Fibroblast of pulmonary artery (primary cell): ENCODE measurements at regions not wholly inside any gene's neighbourhood (a gene's known extent, or its start where the extent isn't known, plus 50 kb on each side); places are given as distances from the start of the nearest gene placed in this dataset.

Source experiments
- DNase-seq: peaks from one replicate; pipeline ENCODE4 v3.0.0-alpha.2; 2010; ENCODE audit warnings: low read depth
- H3K4me3 ChIP-seq: replicated peaks from 2 replicates; pipeline ENCODE4 v1.5.1; 2011; ENCODE audit warnings: low read depth, mild to moderate bottlenecking, control low read depth, low read length, moderate library complexity
- TF ChIP-seq, protein P1 (sequence below): IDR thresholded peaks from 2 replicates; pipeline ENCODE4 v1.5.1; 2011; ENCODE audit warnings: mild to moderate bottlenecking, control low read depth, low read length, inconsistent platforms; ENCODE audit errors: missing control alignments

DNA sequence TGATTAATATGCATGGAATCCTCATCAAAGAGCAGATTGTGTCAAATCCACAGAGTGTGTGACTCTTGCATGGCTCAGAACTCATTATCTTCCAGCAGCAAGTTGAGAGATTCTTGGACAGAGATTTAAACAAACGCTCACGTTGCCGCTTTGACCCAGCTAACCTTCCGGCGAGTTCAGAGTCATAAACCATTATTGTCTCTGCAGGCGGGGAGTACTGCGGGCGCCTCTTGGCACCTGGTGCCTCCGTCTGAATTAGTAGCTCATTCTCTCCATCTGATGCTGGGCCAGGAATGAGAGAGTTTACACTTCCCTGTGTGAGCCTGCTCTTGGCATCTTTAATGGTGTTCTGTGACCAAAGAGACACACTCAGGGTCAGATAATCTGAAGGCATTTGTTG lies 138.6 kb upstream of the WSCD1 start:
- DNase-seq, result no peak
- H3K4me3 ChIP-seq, result no peak overlapping the region
- TF ChIP-seq, protein P1, sequence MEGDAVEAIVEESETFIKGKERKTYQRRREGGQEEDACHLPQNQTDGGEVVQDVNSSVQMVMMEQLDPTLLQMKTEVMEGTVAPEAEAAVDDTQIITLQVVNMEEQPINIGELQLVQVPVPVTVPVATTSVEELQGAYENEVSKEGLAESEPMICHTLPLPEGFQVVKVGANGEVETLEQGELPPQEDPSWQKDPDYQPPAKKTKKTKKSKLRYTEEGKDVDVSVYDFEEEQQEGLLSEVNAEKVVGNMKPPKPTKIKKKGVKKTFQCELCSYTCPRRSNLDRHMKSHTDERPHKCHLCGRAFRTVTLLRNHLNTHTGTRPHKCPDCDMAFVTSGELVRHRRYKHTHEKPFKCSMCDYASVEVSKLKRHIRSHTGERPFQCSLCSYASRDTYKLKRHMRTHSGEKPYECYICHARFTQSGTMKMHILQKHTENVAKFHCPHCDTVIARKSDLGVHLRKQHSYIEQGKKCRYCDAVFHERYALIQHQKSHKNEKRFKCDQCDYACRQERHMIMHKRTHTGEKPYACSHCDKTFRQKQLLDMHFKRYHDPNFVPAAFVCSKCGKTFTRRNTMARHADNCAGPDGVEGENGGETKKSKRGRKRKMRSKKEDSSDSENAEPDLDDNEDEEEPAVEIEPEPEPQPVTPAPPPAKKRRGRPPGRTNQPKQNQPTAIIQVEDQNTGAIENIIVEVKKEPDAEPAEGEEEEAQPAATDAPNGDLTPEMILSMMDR, result no peak

DNA sequence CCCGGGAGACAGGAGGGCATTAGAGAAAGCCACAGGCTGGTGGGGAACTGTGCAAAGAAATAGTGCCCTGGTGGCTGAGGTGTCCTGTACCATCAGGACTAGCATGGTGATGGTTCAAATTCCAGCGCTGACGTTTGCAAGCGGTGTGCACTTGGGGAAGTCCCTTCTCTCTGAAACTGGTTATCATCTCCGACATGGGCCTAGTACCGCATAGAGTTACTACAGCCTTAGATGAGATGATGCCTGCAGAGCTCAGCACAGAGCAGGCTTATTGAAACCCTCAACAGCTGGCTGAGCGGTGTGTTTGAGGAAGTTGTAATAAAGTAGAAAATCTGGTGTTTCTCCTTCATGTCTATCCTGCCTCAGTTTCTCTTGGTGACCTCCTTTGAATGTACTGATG lies 136.7 kb upstream of the WSCD1 start:
- TF ChIP-seq, protein P1, result no peak
- no peak for DNase-seq
- H3K4me3 ChIP-seq, result no peak overlapping the region

DNA sequence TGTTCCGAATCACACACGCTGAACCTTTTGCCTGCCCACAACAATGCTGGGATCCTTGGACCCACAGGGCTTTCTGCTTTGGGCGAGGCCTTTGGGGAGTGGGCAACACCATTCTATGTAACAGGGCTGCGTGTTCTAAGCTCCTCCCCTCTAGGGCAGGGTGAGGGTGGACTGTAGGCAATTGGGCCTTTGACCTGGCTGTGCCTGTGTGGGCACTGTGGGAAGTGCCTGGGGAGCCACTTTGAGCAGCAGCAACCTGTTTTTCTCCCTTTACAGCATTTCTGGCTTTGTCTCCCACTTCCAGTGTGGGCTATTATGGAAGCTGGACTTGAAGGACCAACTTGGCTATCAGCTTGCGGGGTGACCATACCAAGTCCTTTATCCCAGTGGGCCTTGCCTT lies 128.9 kb upstream of the WSCD1 start:
- DNase-seq, result no peak
- no peak overlapping the region for H3K4me3 ChIP-seq
- TF ChIP-seq, protein P1, result no peak

DNA sequence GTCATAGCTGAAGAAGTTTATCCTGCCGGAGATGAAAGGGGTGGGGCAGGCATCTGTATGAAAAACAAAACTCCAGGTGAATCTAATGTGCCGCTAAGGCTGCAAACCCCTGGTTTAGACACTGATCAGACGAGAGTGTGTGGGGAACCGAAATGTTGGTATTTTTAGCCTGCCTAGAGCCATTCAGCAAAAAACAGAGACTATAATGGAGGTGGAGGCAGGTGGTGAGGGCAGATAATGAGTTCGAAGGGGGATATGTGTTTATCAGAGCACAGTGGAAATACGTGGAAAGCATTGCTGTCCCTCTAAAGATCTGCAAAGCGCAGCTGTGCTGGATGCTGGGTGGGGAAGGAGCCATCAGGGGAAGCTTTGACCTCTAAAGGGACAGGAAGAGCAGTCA lies 127.5 kb upstream of the WSCD1 start:
- TF ChIP-seq, protein P1, result no peak
- DNase-seq, result no peak
- H3K4me3 ChIP-seq, result no peak overlapping the region

DNA sequence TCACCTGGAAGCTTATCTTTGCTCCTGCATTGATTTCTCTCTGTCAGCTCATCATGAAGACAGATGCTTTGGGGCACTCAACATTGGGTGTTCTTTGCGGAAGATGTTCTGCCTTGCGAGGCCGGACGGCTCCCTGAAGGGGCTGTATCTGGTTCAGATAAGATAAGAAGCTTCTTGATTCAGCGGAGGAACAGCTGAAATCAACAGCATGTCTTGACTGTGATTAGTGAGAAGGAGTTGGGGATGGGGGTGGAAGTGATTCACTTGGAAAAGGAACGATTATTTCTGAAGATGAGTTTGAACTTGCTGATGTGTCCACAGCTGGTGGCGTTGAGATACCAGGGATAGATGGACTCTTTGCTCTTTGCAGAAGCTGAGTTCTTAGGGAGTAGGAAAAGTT lies 126.9 kb upstream of the WSCD1 start:
- TF ChIP-seq, protein P1, result no peak
- DNase-seq, result no peak
- no peak overlapping the region for H3K4me3 ChIP-seq

DNA sequence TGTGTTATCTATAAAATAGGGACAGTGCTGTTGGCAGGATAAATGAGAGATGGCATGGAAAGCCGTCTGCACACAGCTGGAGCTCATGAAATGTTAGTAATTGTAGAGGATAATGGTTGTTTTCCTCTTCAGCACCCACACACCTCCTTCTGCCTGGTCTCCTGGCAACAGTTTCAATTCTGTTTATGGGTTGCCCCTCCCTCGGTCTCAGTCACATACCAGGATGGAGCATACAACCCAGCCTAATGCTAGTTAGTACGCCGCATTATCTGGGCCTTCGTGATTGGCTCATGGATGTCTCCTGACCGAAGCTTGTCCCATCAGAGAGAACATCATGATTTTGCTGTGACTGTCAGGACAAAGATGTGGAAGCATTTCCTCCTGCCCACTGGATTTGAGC lies 126.2 kb upstream of the WSCD1 start:
- H3K4me3 ChIP-seq, result no peak overlapping the region
- DNase-seq, result no peak
- TF ChIP-seq, protein P1, result no peak

DNA sequence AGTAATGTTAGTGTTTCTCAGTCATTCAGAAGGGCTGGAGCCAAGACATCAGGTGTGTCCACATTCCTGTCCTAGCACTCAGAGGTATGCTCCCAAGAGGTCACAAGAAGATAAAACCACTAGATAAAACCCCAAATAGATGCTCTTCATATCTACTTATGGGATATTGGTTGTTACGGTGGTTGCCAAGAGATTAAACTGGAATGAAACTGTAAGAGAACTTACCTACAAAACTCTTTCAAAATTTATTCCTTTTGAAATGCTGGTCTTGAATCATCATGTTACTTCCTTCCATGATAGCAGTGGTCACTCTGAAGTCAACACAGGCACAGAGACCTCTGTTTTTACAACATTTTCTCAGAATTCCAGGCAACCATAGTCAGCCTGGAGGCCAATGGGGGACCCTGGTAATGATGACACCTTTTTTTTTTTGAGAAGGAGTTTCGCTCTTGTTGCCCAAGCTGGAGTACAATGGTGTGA lies 122.4 kb upstream of the WSCD1 start:
- DNase-seq, result no peak
- TF ChIP-seq, protein P1, result no peak
- H3K4me3 ChIP-seq, result no peak overlapping the region
